ENCODE measurements at regions not wholly inside any gene's neighbourhood (a gene's known extent, or its start where the extent isn't known, plus 50 kb on each side); places are given as distances from the start of the nearest gene placed in this dataset.

- Histone ChIP-seq H3K9me3 (ENCODE audit: insufficient read depth, low read depth, low read length) (peaks cover 16% of the 10 kb centered on the region; the same call in 1 of the 2 replicates), H3F3A (ENCODE audit: low read depth) (no peaks in the 10 kb centered on the region), H3K9ac (ENCODE audit: low read depth, low read length, poor library complexity, severe bottlenecking) (no peak overlapping the region), H3K79me2 (ENCODE audit: insufficient read depth, low read length) (no peaks in the 10 kb centered on the region), H3K4me3 (ENCODE audit: low read length, poor library complexity, severe bottlenecking) (no peak overlapping the region), H3K36me3 (ENCODE audit: insufficient read depth, low read length) (no peaks in the 10 kb centered on the region), H3K9me2 (replicated peaks; ENCODE audit: low read depth, low read length) (no peaks in the 10 kb centered on the region), H3K4me1 (ENCODE audit: insufficient read depth, low read length, poor library complexity, severe bottlenecking) (no peaks in the 10 kb centered on the region), H3K4me2 (ENCODE audit: low read depth, low read length, poor library complexity, severe bottlenecking) (no peak overlapping the region), H3K27me3 (ENCODE audit: insufficient read depth, low read length, poor library complexity, severe bottlenecking) (no peaks in the 10 kb centered on the region), H4K20me1 (ENCODE audit: insufficient read depth, low read length, poor library complexity, severe bottlenecking) (no peaks in the 10 kb centered on the region), H2AFZ (ENCODE audit: low read length) (no peak overlapping the region)
- TF ChIP-seq, protein P1, sequence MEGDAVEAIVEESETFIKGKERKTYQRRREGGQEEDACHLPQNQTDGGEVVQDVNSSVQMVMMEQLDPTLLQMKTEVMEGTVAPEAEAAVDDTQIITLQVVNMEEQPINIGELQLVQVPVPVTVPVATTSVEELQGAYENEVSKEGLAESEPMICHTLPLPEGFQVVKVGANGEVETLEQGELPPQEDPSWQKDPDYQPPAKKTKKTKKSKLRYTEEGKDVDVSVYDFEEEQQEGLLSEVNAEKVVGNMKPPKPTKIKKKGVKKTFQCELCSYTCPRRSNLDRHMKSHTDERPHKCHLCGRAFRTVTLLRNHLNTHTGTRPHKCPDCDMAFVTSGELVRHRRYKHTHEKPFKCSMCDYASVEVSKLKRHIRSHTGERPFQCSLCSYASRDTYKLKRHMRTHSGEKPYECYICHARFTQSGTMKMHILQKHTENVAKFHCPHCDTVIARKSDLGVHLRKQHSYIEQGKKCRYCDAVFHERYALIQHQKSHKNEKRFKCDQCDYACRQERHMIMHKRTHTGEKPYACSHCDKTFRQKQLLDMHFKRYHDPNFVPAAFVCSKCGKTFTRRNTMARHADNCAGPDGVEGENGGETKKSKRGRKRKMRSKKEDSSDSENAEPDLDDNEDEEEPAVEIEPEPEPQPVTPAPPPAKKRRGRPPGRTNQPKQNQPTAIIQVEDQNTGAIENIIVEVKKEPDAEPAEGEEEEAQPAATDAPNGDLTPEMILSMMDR (conservative IDR thresholded peaks at IDR 0.05; ENCODE audit: low read length) = no peak
- no peak for TF ChIP-seq EZH2phosphoT487 (IDR thresholded peaks at IDR 0.05; ENCODE audit: borderline replicate concordance)
Observed at GRCh38 chr22:48418831-48419230, 1408.8 kb downstream of the BRD1 start.

DNA sequence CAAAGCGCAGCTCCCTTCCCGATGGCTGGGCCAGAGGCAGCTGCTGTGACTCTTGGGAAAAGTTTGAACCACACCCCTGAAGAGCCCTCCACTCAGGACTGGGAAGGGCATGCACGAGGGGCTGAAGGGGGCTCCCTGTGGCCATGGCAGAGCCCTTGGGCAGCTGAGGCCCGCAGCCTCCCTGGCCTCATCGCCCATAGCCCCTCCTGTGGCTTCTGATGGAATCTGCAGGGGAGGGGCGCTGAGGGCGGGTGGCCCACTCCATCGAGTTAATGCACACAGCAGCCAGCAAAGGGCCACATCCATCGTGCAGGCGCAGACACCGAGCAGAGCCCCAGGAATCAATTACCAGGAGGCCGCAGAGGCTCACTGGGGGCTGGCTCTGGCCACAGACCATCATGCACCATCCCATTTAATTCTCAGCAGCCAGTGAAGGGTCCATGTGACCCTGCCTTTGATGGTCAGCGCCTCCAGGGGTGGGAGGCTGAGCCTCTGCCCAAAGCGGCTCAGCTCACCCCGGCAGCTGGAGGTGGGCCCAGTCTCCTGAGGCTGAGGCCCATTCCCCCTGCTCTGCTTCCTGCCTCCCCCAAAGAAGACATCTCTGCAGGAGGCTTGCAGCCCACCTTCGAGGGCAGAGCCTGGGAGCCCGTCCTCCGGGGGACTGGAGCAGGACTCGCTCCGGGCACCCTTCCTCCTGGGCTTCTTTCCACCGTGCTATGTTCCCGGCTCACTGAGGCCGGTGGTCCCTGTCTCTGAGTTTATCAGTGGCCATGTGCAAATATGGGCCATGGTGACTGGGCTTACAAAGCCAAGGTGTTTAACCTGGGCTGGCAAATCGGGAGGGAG is 1410.2 kb downstream of the BRD1 start:
- H3F3A ChIP-seq (ENCODE audit: low read depth) = no peaks in the 10 kb centered on the region
- no peaks in the 10 kb centered on the region for H3K36me3 ChIP-seq (ENCODE audit: insufficient read depth, low read length)
- H3K4me1 ChIP-seq (ENCODE audit: insufficient read depth, low read length, poor library complexity, severe bottlenecking) = no peaks in the 10 kb centered on the region
- H2AFZ ChIP-seq (ENCODE audit: low read length) = no peak overlapping the region
- no peaks in the 10 kb centered on the region for H3K79me2 ChIP-seq (ENCODE audit: insufficient read depth, low read length)
- no peak overlapping the region for H3K4me2 ChIP-seq (ENCODE audit: low read depth, low read length, poor library complexity, severe bottlenecking)
- H3K4me3 ChIP-seq (ENCODE audit: low read length, poor library complexity, severe bottlenecking) = no peak overlapping the region
- H3K9me2 ChIP-seq (replicated peaks; ENCODE audit: low read depth, low read length) = no peaks in the 10 kb centered on the region
- no peaks in the 10 kb centered on the region for H4K20me1 ChIP-seq (ENCODE audit: insufficient read depth, low read length, poor library complexity, severe bottlenecking)
- TF ChIP-seq, protein P1 (conservative IDR thresholded peaks at IDR 0.05; ENCODE audit: low read length) = no peak
- TF ChIP-seq EZH2phosphoT487 (IDR thresholded peaks at IDR 0.05; ENCODE audit: borderline replicate concordance) = no peak
- no peak overlapping the region for H3K9ac ChIP-seq (ENCODE audit: low read depth, low read length, poor library complexity, severe bottlenecking)
- no peaks in the 10 kb centered on the region for H3K27me3 ChIP-seq (ENCODE audit: insufficient read depth, low read length, poor library complexity, severe bottlenecking)
- H3K9me3 ChIP-seq (ENCODE audit: insufficient read depth, low read depth, low read length) = peaks cover 16% of the 10 kb centered on the region; the same call in 1 of the 2 replicates

DNA sequence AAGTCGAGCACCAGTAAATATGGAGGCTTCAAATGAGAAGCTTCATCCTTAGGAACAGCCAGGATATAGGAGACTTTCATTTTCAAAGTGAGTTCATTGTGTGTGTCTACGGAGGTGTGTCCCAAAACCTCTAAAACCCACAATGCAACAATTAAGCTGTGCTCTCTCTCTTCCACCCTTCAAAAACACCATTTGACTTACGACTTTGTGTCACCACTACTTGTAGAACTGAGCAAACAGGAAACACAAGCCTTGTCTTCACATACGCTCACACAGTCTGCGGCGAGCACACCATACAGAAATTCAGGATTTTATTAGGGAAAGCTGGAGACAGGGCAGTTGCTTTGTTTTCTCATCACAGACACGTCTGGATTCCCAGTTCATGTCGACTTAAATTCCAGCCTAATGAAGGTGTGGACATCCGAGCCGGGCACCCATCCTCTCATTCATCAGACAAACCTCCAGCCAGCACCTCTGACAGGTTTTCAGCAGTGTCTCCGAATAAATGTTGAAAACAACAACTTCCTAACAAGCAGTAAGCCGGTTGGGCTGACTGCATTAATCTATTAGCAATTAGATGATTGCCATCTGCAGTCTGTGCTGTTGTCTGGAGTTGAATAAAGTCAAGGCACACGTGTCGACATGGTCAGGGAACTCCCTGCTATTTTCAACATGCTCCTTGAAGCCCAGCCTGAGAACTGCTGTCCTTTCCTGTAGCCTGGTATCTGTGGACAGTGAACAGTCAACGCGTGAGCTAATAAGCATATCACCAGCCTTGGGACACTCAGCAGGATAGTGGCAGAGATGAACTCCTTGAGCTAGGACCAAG is 1411.1 kb downstream of the BRD1 start:
- peaks cover 14% of the 10 kb centered on the region; the same call in 1 of the 2 replicates for H3K9me3 ChIP-seq (ENCODE audit: insufficient read depth, low read depth, low read length)
- H3K4me1 ChIP-seq (ENCODE audit: insufficient read depth, low read length, poor library complexity, severe bottlenecking) = no peaks in the 10 kb centered on the region
- H3K79me2 ChIP-seq (ENCODE audit: insufficient read depth, low read length) = no peaks in the 10 kb centered on the region
- no peak overlapping the region for H3K4me3 ChIP-seq (ENCODE audit: low read length, poor library complexity, severe bottlenecking)
- no peaks in the 10 kb centered on the region for H3K36me3 ChIP-seq (ENCODE audit: insufficient read depth, low read length)
- TF ChIP-seq, protein P1 (conservative IDR thresholded peaks at IDR 0.05; ENCODE audit: low read length) = no peak
- TF ChIP-seq EZH2phosphoT487 (IDR thresholded peaks at IDR 0.05; ENCODE audit: borderline replicate concordance) = no peak
- H3K9ac ChIP-seq (ENCODE audit: low read depth, low read length, poor library complexity, severe bottlenecking) = no peak overlapping the region
- no peak overlapping the region for H3K4me2 ChIP-seq (ENCODE audit: low read depth, low read length, poor library complexity, severe bottlenecking)
- no peaks in the 10 kb centered on the region for H3F3A ChIP-seq (ENCODE audit: low read depth)
- H3K9me2 ChIP-seq (replicated peaks; ENCODE audit: low read depth, low read length) = no peaks in the 10 kb centered on the region
- no peak overlapping the region for H2AFZ ChIP-seq (ENCODE audit: low read length)
- H3K27me3 ChIP-seq (ENCODE audit: insufficient read depth, low read length, poor library complexity, severe bottlenecking) = no peaks in the 10 kb centered on the region
- no peaks in the 10 kb centered on the region for H4K20me1 ChIP-seq (ENCODE audit: insufficient read depth, low read length, poor library complexity, severe bottlenecking)
